Vagina (tissue), 2 donors: ENCODE measurements at regions not wholly inside any gene's neighbourhood (a gene's known extent, or its start where the extent isn't known, plus 50 kb on each side); places are given as distances from the start of the nearest gene placed in this dataset.

Experiments used
- DNase-seq, 2 donors: peaks; one replicate each; pipeline ENCODE4 v3.0.0-alpha.2; 2017; ENCODE audit errors: extremely low spot score in 2 of 2
- H3K27ac ChIP-seq: fragments of 200-600 bp; sonication (generic); one replicate; pipeline ENCODE4 v1.5.1; 2019
- H3K27me3 ChIP-seq: fragments of 200-600 bp; sonication (generic); one replicate; pipeline ENCODE4 v1.5.1; 2019
- H3K36me3 ChIP-seq, 2 donors: fragments of 200-600 bp; sonication (generic); one replicate each; pipeline ENCODE4 v1.5.1; 2017 to 2019
- H3K4me1 ChIP-seq: fragments of 200-600 bp; sonication (generic); one replicate; pipeline ENCODE4 v1.5.1; 2019
- H3K4me3 ChIP-seq, 2 donors: fragments of 200-600 bp; sonication (generic); 1 replicate in 1 of 2; 2 replicates in 1 of 2; pipeline ENCODE4 v1.5.1; 2016 to 2019
- H3K9me3 ChIP-seq: fragments of 200-600 bp; sonication (generic); one replicate; pipeline ENCODE4 v1.5.1; 2019
- POLR2A ChIP-seq, 2 donors: fragments of 450-650 bp; IDR thresholded peaks; one replicate each; pipeline ENCODE4 v1.6.1; 2017; ENCODE audit warnings: antibody characterized with exemption in 2 of 2, mild to moderate bottlenecking in 2 of 2, moderate library complexity in 2 of 2
- POLR2AphosphoS5 ChIP-seq, 2 donors: sonication (generic); formaldehyde crosslinking; IDR thresholded peaks; one replicate each; pipeline ENCODE4 v1.9.0; 2017; ENCODE audit warnings: antibody characterized with exemption in 2 of 2, mild to moderate bottlenecking in 2 of 2, low read depth in 1 of 2; ENCODE audit not compliant: insufficient read depth in 1 of 2
- intact Hi-C: fragments of 100-400 bp; cut with DNase I; formaldehyde crosslinking; loops from one replicate; pipeline ENCODE4 v1.15.1; 2023
- TF ChIP-seq, protein P1 (sequence below), 3 experiments: fragments of 450-650 bp in 2 of 3; fragments of 200-600 bp in 1 of 3; sonication (generic) in 1 of 3; IDR thresholded peaks; one replicate each; pipeline ENCODE4 v1.5.1; 2017 to 2019; ENCODE audit warnings: antibody characterized with exemption in 3 of 3, mild to moderate bottlenecking in 2 of 3, moderate library complexity in 2 of 3

DNA sequence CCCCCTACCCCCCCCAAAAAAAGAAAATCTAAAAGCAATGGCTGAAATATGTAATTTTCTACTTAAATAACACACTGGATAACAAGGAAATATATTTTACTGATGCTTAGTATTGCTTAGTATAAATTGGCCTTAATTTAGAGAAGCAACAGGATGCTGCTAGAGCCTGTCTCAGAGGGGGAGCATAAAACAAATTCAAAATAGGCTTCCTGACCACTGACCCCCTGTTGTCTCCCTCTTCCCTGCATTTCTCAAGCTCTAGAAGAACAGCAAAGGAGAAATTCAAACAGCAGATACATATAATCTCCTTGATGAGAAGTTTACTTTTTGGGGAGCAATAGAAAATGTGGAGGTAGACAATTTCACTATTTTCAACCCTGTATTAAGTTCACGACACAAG, 631.1 kb upstream of the GJE1 start:
- H3K36me3 ChIP-seq, result no peaks in the 10 kb centered on the region
- intact Hi-C loops, result no loop called here
- H3K27ac ChIP-seq, result no peak overlapping the region
- TF ChIP-seq POLR2AphosphoS5 (IDR thresholded peaks at IDR 0.05; ENCODE audit: insufficient read depth in 1 of 2, low read depth in 1 of 2) (no peak), POLR2A (IDR thresholded peaks at IDR 0.05) (no peak)
- TF ChIP-seq, protein P1, sequence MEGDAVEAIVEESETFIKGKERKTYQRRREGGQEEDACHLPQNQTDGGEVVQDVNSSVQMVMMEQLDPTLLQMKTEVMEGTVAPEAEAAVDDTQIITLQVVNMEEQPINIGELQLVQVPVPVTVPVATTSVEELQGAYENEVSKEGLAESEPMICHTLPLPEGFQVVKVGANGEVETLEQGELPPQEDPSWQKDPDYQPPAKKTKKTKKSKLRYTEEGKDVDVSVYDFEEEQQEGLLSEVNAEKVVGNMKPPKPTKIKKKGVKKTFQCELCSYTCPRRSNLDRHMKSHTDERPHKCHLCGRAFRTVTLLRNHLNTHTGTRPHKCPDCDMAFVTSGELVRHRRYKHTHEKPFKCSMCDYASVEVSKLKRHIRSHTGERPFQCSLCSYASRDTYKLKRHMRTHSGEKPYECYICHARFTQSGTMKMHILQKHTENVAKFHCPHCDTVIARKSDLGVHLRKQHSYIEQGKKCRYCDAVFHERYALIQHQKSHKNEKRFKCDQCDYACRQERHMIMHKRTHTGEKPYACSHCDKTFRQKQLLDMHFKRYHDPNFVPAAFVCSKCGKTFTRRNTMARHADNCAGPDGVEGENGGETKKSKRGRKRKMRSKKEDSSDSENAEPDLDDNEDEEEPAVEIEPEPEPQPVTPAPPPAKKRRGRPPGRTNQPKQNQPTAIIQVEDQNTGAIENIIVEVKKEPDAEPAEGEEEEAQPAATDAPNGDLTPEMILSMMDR (IDR thresholded peaks at IDR 0.05), result no peak
- H3K27me3 ChIP-seq, result no peaks in the 10 kb centered on the region
- H3K4me1 ChIP-seq, result no peaks in the 10 kb centered on the region
- no peak overlapping the region for H3K4me3 ChIP-seq
- DNase-seq, result no peak
- H3K9me3 ChIP-seq, result peaks cover 7% of the 10 kb centered on the region

DNA sequence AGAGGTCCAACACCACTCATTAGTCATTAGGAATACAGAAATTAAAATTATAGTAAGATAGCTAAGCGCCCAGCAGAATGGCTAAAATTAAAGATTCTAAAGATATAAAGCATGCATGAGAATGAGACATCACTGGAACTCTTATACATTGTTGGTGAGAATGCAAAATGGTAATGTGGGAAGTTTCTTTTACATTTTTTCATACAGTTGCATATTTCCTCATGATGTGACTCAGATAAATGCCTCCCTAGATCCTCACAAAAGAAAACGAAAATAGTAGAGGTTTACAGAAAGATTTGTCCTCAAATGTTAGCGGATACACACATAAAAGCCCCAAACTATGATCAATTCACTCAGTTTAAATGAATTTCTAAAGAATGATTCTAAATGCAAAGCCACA, 633.7 kb upstream of the GJE1 start:
- Histone ChIP-seq H3K4me3 (no peak overlapping the region), H3K36me3 (no peaks in the 10 kb centered on the region), H3K4me1 (no peaks in the 10 kb centered on the region), H3K9me3 (no peaks in the 10 kb centered on the region), H3K27ac (no peak overlapping the region), H3K27me3 (no peaks in the 10 kb centered on the region)
- no peak for TF ChIP-seq POLR2A (IDR thresholded peaks at IDR 0.05)
- TF ChIP-seq, protein P1 (IDR thresholded peaks at IDR 0.05), result no peak
- no peak for TF ChIP-seq POLR2AphosphoS5 (IDR thresholded peaks at IDR 0.05; ENCODE audit: insufficient read depth in 1 of 2, low read depth in 1 of 2)
- DNase-seq, result no peak
- intact Hi-C loops, result no loop called here

DNA sequence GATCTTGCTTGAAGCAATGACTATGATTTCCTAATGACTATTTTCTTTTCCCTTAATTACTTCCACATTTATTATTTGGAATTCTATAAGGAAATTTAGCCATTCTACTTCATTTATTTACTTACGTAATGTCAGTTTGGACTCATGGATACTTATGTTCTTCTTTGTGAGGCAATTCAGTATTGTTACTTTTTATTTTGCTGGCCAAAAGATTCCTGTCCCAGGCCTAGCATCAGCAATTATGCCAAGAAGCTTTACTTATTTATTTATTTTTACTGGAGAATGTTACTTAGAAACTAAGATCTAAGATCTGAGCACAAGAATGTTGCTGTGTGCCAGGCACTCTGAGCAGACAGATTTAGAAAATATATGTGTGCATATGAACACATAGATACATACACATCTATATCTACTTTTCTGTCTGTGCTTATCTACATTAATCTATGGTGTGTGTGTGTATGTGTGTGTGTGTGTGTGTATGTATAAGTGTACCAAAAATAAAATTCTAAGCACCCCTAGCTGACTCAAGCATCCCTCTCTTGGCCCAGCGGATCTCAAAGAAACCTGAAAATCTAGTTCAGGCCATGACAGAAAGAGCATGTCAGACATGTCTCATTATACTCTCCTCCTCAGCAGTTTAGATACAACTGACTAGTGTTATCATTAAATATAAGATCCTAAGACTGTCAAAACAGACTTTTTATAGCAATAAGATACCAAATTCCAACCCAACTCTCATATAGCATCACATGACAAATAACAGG, 640.0 kb upstream of the GJE1 start:
- Histone ChIP-seq H3K4me1 (no peaks in the 10 kb centered on the region), H3K9me3 (no peaks in the 10 kb centered on the region), H3K27me3 (no peaks in the 10 kb centered on the region), H3K4me3 (no peak overlapping the region), H3K36me3 (no peaks in the 10 kb centered on the region), H3K27ac (no peak overlapping the region)
- intact Hi-C loops, result no loop called here
- TF ChIP-seq POLR2A (IDR thresholded peaks at IDR 0.05) (no peak), POLR2AphosphoS5 (IDR thresholded peaks at IDR 0.05; ENCODE audit: insufficient read depth in 1 of 2, low read depth in 1 of 2) (no peak)
- TF ChIP-seq, protein P1 (IDR thresholded peaks at IDR 0.05), result no peak
- DNase-seq, result no peak

DNA sequence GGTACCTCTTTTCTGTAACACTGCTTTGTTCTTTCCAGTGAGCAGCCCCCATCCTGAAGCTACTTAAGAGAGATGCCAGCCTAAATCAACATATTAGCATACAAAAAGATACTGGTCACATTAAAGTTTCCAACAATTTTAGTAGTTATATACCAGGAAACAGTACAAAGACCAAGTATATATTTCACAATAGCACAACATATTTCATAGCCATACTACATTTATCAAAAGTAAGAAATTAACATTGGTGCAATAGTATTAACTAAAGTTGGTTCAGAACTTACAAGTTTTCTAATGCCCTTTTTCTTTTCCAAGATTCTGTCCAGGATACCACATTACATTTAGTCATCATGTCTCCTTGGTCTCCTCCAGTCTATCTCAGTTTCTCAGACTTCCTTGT, 641.0 kb upstream of the GJE1 start:
- no peak overlapping the region for H3K4me3 ChIP-seq
- H3K27ac ChIP-seq, result no peak overlapping the region
- intact Hi-C loops, result no loop called here
- no peaks in the 10 kb centered on the region for H3K4me1 ChIP-seq
- no peak for DNase-seq
- H3K36me3 ChIP-seq, result no peaks in the 10 kb centered on the region
- TF ChIP-seq, protein P1 (IDR thresholded peaks at IDR 0.05), result no peak
- TF ChIP-seq POLR2A (IDR thresholded peaks at IDR 0.05), result no peak
- TF ChIP-seq POLR2AphosphoS5 (IDR thresholded peaks at IDR 0.05; ENCODE audit: insufficient read depth in 1 of 2, low read depth in 1 of 2), result no peak
- no peaks in the 10 kb centered on the region for H3K27me3 ChIP-seq
- no peaks in the 10 kb centered on the region for H3K9me3 ChIP-seq

DNA sequence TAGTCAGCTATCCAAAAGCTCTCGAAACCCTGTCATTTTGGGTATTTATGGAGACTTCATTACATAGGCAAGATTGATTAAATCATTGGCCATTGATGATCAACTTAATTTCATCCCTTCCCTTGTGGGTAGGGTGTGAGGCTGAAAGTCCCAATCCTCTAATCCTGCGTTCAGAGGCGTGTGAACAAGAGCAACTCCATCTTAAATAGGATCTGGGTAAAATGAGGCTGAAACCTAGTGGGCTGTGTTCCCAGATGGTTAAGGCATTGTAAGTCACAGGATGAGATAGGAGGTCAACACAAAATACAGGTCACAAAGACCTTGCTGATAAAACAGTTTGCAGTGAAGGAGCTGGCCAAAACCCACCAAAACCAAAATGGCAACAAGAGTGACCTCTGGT, 641.7 kb upstream of the GJE1 start:
- H3K27ac ChIP-seq, result no peak overlapping the region
- no peaks in the 10 kb centered on the region for H3K27me3 ChIP-seq
- H3K4me3 ChIP-seq, result no peak overlapping the region
- intact Hi-C loops, result no loop called here
- TF ChIP-seq, protein P1 (IDR thresholded peaks at IDR 0.05), result no peak
- no peak for DNase-seq
- H3K36me3 ChIP-seq, result no peaks in the 10 kb centered on the region
- H3K4me1 ChIP-seq, result no peaks in the 10 kb centered on the region
- no peaks in the 10 kb centered on the region for H3K9me3 ChIP-seq
